Trophoblast cell (in vitro differentiated cells and primary cell): ENCODE measurements at regions not wholly inside any gene's neighbourhood (a gene's known extent, or its start where the extent isn't known, plus 50 kb on each side); places are given as distances from the start of the nearest gene placed in this dataset.
A peak's percentile ranks its signal among the peaks of the same experiment; 100 is the strongest.

Source experiments
- DNase-seq, 2 donors: peaks; one replicate each; pipeline ENCODE4 v3.0.0-alpha.2; 2016
- H2AFZ ChIP-seq: 2 replicates; pipeline ENCODE4 v1.6.1; 2013; ENCODE audit warnings: low read length, moderate library complexity, mild to moderate bottlenecking; ENCODE audit not compliant: insufficient read depth, poor library complexity
- H2AK5ac ChIP-seq: 2 replicates; pipeline ENCODE4 v1.6.1; 2013; ENCODE audit warnings: mild to moderate bottlenecking, low read length
- H2BK120ac ChIP-seq: 2 replicates; pipeline ENCODE4 v1.6.1; 2013; ENCODE audit warnings: low read length, mild to moderate bottlenecking, moderate library complexity; ENCODE audit not compliant: insufficient read depth, poor library complexity
- H2BK12ac ChIP-seq: 2 replicates; pipeline ENCODE4 v1.6.1; 2013; ENCODE audit warnings: mild to moderate bottlenecking, low read length, moderate library complexity
- H2BK5ac ChIP-seq: 2 replicates; pipeline ENCODE4 v1.6.1; 2013; ENCODE audit warnings: low read length, low read depth, moderate library complexity, mild to moderate bottlenecking; ENCODE audit not compliant: poor library complexity
- H3K14ac ChIP-seq: 2 replicates; pipeline ENCODE4 v1.6.1; 2013; ENCODE audit warnings: mild to moderate bottlenecking, low read length
- H3K18ac ChIP-seq: 2 replicates; pipeline ENCODE4 v1.6.1; 2013; ENCODE audit warnings: mild to moderate bottlenecking, low read length
- H3K23ac ChIP-seq: 2 replicates; pipeline ENCODE4 v1.6.1; 2013; ENCODE audit warnings: low read length
- H3K27ac ChIP-seq: 2 replicates; pipeline ENCODE4 v1.5.1; 2013; ENCODE audit warnings: low read depth, mild to moderate bottlenecking, inconsistent platforms, low read length, moderate library complexity
- H3K27me3 ChIP-seq: 2 replicates; pipeline ENCODE4 v1.6.1; 2013; ENCODE audit warnings: inconsistent platforms, mild to moderate bottlenecking, low read length, moderate library complexity; ENCODE audit not compliant: insufficient read depth
- H3K36me3 ChIP-seq, 2 experiments: 1 replicate in 1 of 2; 2 replicates in 1 of 2; pipeline ENCODE4 v1.6.1; 2013; ENCODE audit warnings: low read length in 2 of 2, mild to moderate bottlenecking in 2 of 2, moderate library complexity in 1 of 2; ENCODE audit not compliant: insufficient read depth in 2 of 2, control insufficient read depth in 1 of 2
- H3K4ac ChIP-seq: 2 replicates; pipeline ENCODE4 v1.6.1; 2013; ENCODE audit warnings: low read depth, mild to moderate bottlenecking, low read length, moderate library complexity
- H3K4me1 ChIP-seq, 2 experiments: 1 replicate in 1 of 2; 2 replicates in 1 of 2; pipeline ENCODE4 v1.6.1; 2013; ENCODE audit warnings: low read length in 2 of 2, mild to moderate bottlenecking in 2 of 2, moderate library complexity in 1 of 2; ENCODE audit not compliant: insufficient read depth in 2 of 2, control insufficient read depth in 1 of 2
- H3K4me2 ChIP-seq: 2 replicates; pipeline ENCODE4 v1.6.1; 2013; ENCODE audit warnings: inconsistent platforms, mild to moderate bottlenecking, low read length, moderate library complexity
- H3K4me3 ChIP-seq: 2 replicates; pipeline ENCODE4 v1.5.1; 2013; ENCODE audit warnings: mild to moderate bottlenecking, low read depth, low read length, inconsistent platforms
- H3K79me1 ChIP-seq: one replicate; pipeline ENCODE4 v1.6.1; 2013; ENCODE audit warnings: low read length
- H3K79me2 ChIP-seq: 2 replicates; pipeline ENCODE4 v1.6.1; 2013; ENCODE audit warnings: low read length, mild to moderate bottlenecking; ENCODE audit not compliant: control insufficient read depth, insufficient read depth, poor library complexity
- H3K9ac ChIP-seq: 2 replicates; pipeline ENCODE4 v1.6.1; 2013; ENCODE audit warnings: mild to moderate bottlenecking, low read length
- H3K9me3 ChIP-seq: 2 replicates; pipeline ENCODE4 v1.6.1; 2013; ENCODE audit warnings: low read depth, mild to moderate bottlenecking, control low read depth, inconsistent platforms, low read length; ENCODE audit not compliant: insufficient read depth
- H4K12ac ChIP-seq: 2 replicates; pipeline ENCODE4 v1.6.1; 2013; ENCODE audit warnings: low read depth, mild to moderate bottlenecking, low read length, moderate library complexity
- H4K8ac ChIP-seq: 2 replicates; pipeline ENCODE4 v1.6.1; 2013; ENCODE audit warnings: low read depth, mild to moderate bottlenecking, low read length, moderate library complexity
- H4K91ac ChIP-seq: one replicate; pipeline ENCODE4 v1.6.1; 2013; ENCODE audit warnings: low read depth, mild to moderate bottlenecking, low read length, moderate library complexity
- WGBS: extraction: QIAGEN DNeasy Blood & Tissue Kit; methylation state at CpG from one replicate; pipeline ENCODE4 v1.1.7; 2013; ENCODE audit warnings: missing lambda C conversion rate; ENCODE audit not compliant: insufficient read length, insufficient coverage; ENCODE audit errors: extremely low coverage; 5-methylcytosine and 5-hydroxymethylcytosine counted together

DNA sequence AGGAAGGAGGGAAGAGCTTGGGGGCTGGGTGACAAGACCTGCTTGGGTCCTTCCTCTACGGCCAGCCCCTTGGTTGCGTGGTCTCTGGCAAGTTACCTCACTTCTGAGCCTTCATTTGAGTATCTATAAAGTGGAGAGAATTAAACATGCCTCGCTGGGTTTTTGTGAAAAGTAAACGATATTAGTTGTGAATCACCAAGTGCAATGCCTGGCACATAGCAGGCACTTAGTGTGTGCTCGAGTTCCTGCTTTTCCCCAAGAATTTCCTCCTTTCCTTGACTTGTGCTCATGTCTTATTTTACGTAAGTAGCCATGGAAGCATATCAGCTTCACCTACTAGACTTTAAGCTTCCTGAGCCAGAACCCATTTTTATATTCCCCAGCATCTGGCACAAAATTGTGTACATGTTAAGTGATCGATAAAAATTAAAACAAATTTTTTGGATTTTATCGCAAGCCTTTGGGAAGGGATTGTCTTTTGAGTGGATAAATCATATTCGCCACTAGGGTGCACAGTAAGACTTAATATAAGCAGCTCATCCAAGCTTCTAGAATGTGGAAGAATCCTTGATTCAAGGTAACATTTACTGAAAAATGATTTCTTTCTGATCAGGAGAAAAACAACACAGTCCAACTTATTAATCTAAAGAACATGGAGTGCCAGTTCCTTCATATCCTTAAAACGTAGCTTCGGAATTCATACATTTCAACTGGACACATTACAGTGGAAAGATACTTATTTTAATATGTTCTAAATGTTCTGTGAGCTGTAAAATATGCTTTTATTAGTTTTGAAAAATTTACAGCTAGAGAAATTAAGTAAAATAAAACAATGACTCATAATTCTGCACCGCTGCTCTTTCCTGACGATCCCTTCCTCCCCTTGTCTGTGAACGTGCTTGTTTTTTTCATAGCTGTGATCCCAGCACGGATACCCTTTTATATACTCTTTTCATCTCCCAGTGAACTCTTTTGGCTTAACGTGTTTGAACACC lies 62.0 kb downstream of the SLC25A47 start:
- H2AFZ ChIP-seq: no peak overlapping the region
- no peak overlapping the region for H3K4me2 ChIP-seq
- no peaks in the 10 kb centered on the region for H3K27me3 ChIP-seq
- no peaks in the 10 kb centered on the region for H3K4me1 ChIP-seq
- H3K9me3 ChIP-seq: no peaks in the 10 kb centered on the region
- H3K79me2 ChIP-seq: no peaks in the 10 kb centered on the region
- H3K36me3 ChIP-seq: peaks cover 0 to 2% of the 10 kb centered on the region in 2 experiments
- H2BK120ac ChIP-seq: no peak overlapping the region
- no peak overlapping the region for H2AK5ac ChIP-seq
- peak in 1 of 2 donors; percentile 49 for DNase-seq
- H4K91ac ChIP-seq: no peak overlapping the region
- no peak overlapping the region for H3K27ac ChIP-seq
- H3K9ac ChIP-seq: no peak overlapping the region
- WGBS: no CpG with 5 or more reads among the region's 16 CpGs
- H4K12ac ChIP-seq: no peak overlapping the region
- H2BK5ac ChIP-seq: no peak overlapping the region
- no peaks in the 10 kb centered on the region for H3K79me1 ChIP-seq
- H3K14ac ChIP-seq: no peak overlapping the region
- H3K4ac ChIP-seq: no peak overlapping the region
- H4K8ac ChIP-seq: no peak overlapping the region
- H3K18ac ChIP-seq: no peak overlapping the region
- H3K4me3 ChIP-seq: no peak overlapping the region
- H2BK12ac ChIP-seq: no peak overlapping the region
- H3K23ac ChIP-seq: no peak overlapping the region

DNA sequence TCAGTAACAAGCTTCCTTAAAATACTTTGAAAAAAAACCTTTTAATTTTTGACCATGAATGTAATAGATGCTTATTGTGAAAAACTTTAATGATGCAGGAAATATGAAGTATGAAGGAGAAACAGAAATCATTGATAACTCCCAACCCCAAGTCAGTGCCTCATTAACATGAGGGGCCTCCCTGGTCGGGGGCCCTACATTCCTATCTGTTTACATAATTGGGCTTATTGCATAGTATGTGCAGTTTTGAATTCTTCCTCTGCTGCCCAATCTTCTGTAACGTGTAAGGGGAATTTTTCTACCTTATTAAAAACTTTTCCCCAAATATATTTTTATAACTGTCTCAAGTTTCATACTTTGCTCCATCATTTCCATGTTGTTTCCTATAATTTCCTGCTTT lies 63.0 kb downstream of the SLC25A47 start:
- Histone ChIP-seq H2BK120ac (no peak overlapping the region), H3K79me1 (no peaks in the 10 kb centered on the region), H3K36me3 (peaks cover 0 to 2% of the 10 kb centered on the region in 2 experiments), H3K18ac (no peak overlapping the region), H3K4me3 (no peak overlapping the region), H2BK12ac (no peak overlapping the region), H4K12ac (no peak overlapping the region), H4K8ac (no peak overlapping the region), H2BK5ac (no peak overlapping the region), H4K91ac (no peak overlapping the region), H3K4ac (no peak overlapping the region), H3K27ac (no peak overlapping the region), H3K9me3 (peaks cover 2% of the 10 kb centered on the region), H3K27me3 (no peaks in the 10 kb centered on the region), H2AK5ac (no peak overlapping the region), H3K4me2 (no peak overlapping the region), H3K14ac (no peak overlapping the region), H3K9ac (no peak overlapping the region), H3K79me2 (no peaks in the 10 kb centered on the region), H3K4me1 (no peaks in the 10 kb centered on the region), H2AFZ (no peak overlapping the region), H3K23ac (no peak overlapping the region)
- no peak for DNase-seq
- WGBS: no CpG with 5 or more reads among the region's 2 CpGs

DNA sequence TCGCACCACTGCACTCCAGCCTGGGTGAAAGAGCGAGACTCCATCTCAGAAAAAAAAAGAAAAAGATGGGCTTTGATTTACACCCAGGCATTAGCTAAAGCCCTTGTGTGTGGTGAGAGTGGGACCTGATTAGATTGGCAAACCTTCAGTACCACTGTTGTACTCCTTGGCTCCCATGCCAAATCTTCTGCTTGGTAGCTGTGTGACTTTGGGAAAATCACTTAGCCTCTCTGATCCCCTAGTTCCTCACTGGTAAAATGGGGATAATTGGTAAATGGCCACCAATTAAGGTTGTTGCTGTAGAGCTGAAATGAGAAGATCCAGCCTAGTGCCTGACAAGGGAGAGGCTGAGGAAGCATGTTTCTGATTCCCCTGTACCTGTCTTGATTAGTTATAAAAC lies 63.7 kb downstream of the SLC25A47 start:
- H4K8ac ChIP-seq: no peak overlapping the region
- no peak overlapping the region for H2AFZ ChIP-seq
- H2AK5ac ChIP-seq: no peak overlapping the region
- no peaks in the 10 kb centered on the region for H3K4me1 ChIP-seq
- H3K27ac ChIP-seq: no peak overlapping the region
- H3K79me1 ChIP-seq: no peaks in the 10 kb centered on the region
- no peak overlapping the region for H3K23ac ChIP-seq
- H3K4me2 ChIP-seq: no peak overlapping the region
- no peak overlapping the region for H4K12ac ChIP-seq
- peaks cover 2% of the 10 kb centered on the region for H3K9me3 ChIP-seq
- no peak for DNase-seq
- H3K36me3 ChIP-seq: peaks cover 0 to 1% of the 10 kb centered on the region in 2 experiments
- no peak overlapping the region for H2BK120ac ChIP-seq
- no peaks in the 10 kb centered on the region for H3K27me3 ChIP-seq
- H3K4ac ChIP-seq: no peak overlapping the region
- no peak overlapping the region for H3K4me3 ChIP-seq
- H3K18ac ChIP-seq: no peak overlapping the region
- H2BK5ac ChIP-seq: no peak overlapping the region
- WGBS: no CpG with 5 or more reads among the region's 2 CpGs
- H3K79me2 ChIP-seq: no peaks in the 10 kb centered on the region
- H2BK12ac ChIP-seq: no peak overlapping the region
- H4K91ac ChIP-seq: no peak overlapping the region
- no peak overlapping the region for H3K9ac ChIP-seq
- H3K14ac ChIP-seq: no peak overlapping the region

DNA sequence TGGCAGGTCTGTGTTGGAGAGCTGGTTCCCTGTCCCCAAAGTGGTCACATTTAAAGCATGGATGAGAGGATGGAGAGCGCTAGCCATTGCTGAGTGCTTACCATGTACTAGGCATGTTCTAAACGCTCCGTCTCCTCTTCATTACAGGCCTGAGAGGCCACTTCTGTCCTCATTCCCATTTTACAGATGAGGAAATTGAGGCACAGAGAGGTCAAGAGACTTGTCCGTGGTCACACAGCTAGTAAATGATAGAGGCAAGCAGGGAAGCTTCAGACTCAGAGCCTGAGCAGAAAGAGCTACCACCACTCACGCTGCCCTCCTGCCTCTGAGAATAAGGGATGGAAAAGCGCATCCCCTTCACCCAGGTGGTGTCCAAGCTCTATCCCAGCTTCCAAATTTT lies 64.3 kb downstream of the SLC25A47 start:
- no peak for DNase-seq
- H3K23ac ChIP-seq: no peak overlapping the region
- no peak overlapping the region for H3K4me2 ChIP-seq
- no peaks in the 10 kb centered on the region for H3K36me3 ChIP-seq
- H4K12ac ChIP-seq: no peak overlapping the region
- H4K91ac ChIP-seq: no peak overlapping the region
- no peak overlapping the region for H3K4ac ChIP-seq
- no peak overlapping the region for H3K14ac ChIP-seq
- no peak overlapping the region for H2BK120ac ChIP-seq
- no peak overlapping the region for H3K18ac ChIP-seq
- no peak overlapping the region for H2BK5ac ChIP-seq
- peaks cover 2% of the 10 kb centered on the region for H3K9me3 ChIP-seq
- no peak overlapping the region for H4K8ac ChIP-seq
- WGBS: no CpG with 5 or more reads among the region's 6 CpGs
- H2BK12ac ChIP-seq: no peak overlapping the region
- no peaks in the 10 kb centered on the region for H3K4me1 ChIP-seq
- no peaks in the 10 kb centered on the region for H3K27me3 ChIP-seq
- H3K4me3 ChIP-seq: no peak overlapping the region
- H3K79me1 ChIP-seq: no peaks in the 10 kb centered on the region
- H2AFZ ChIP-seq: no peak overlapping the region
- no peaks in the 10 kb centered on the region for H3K79me2 ChIP-seq
- no peak overlapping the region for H3K27ac ChIP-seq
- no peak overlapping the region for H3K9ac ChIP-seq
- no peak overlapping the region for H2AK5ac ChIP-seq
